GM18868 (cell line): ENCODE measurements at regions not wholly inside any gene's neighbourhood (a gene's known extent, or its start where the extent isn't known, plus 50 kb on each side); places are given as distances from the start of the nearest gene placed in this dataset.
"Not testable (repeated sequence)": the region's sequence is repeated elsewhere in the genome, so short reads cannot be mapped to it uniquely, and the experiment has no call there.

Experiments used
- ATAC-seq: cut with Tn5 transposase; IDR thresholded peaks from one replicate; pipeline ENCODE4 v1.9.1; 2021; ENCODE audit warnings: mild to moderate bottlenecking, moderate library complexity; ENCODE audit not compliant: unreplicated experiment

DNA sequence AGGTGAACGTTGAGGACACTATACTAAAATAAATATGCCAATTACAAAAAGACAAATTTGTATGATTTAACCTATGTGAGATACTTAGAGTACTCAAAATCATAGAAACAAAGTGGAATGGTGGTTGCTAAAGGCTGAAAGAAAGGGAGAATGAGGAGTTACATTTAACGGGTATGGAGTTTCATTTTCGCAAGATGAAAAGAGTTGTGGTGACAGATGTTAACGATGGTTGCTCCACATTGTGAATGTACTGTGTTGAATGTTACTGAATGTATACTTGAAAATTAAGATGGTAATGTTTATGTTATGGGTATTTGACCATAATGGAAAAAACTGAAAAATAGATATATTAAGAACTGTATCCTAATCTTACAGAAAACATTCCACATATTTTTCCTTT, 51.3 kb upstream of the MOCS2 start:
- no peak for ATAC-seq

DNA sequence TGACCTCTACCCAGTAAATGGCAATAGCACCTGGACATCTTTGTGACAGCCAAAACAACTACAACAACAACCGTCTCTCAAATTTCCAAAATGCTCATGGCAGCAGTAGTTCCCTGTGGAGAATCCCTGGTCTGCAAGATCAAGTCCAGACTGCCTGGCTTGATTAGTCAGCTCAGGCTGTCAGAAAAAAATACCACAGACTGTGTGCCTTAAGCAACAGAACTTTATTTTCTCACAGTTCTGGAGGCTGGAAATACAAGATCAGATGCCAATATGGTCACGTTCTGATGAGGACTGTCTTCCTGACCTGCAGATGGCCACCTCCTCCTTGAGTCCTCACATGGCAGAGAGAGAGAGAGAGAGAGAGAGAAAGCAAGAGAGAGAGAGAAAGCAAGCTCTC, 52.3 kb upstream of the MOCS2 start:
- ATAC-seq: no peak

DNA sequence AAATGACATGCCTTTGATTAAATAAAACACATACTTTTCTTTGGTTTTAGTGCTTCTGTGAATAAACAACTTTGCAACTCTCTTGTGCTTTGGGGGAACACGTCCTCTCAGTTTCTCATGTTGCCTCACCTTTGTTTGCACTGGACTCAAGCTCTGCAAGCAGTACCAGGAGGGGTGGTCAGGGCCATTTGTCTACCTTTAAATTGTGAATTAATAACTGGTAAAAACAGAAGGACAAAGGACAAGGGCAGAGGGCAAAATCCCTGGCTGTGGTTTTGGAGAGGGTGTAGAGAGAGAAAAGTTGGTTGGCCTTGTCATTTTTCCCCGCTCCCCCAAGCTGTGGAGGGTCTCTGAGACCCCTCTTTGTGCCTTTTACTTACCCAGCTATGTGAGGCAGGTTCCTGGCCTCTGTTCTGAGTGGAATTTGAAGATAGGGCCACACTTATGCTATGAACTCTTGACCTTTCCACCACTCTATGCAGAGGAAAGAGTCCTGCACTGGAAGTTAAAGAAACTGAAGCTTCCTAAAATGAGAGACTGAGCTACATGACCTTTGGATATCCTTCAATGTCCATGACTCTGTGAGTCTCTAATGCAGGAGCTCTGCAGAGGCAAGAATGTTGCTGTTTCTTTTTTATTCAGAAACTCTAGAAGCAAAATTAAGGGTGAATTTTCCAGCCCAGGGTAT, 55.1 kb upstream of the MOCS2 start:
- ATAC-seq: no peak

DNA sequence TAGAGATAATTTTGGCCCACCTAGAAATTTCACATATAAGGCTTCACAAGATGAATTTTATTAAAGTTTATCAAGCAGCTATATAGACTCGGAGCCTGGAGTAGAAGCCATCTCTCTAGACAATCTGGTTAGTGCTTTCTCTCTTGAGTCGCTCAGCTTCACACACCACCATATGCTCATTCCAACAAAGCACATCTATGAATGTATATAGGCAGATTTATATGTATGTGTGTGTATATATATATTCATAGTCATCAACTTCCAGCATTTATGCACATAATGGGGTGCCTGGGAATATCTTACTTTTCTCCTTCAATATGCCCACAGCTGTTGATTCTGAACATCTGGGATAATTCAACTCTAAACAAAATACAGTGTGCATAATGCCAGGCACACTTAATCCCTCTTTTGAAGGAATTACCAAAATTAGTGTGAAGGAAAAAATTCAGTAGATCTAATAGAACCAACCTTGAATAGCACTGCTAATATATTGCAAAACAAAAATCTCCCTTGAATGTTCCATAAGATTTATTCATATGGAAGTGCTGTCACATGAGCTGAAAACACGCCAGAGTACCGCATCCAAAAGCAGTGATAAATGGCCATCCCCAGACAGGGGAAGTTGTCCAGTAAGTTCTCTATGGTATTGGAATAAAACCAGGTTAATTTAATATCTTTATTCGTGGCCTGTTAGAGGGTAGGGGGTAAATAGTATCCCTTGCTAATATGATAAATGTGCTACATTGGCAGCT, 56.0 kb upstream of the MOCS2 start:
- ATAC-seq: no peak

DNA sequence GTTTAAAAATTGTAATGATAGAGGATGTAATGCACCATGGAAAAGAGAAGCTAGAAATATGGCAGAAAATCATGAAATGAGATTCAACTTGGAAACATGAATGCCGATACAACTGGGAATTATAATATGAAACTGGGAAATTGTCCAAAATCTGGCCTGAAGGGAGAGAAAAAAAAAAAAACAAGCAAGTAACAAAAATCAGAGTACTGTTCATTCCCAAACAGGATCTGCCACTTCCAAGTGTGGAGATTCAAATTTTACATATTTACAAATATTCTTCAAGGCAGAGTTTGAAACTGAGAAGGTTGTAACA, 56.6 kb upstream of the MOCS2 start:
- no peak for ATAC-seq

DNA sequence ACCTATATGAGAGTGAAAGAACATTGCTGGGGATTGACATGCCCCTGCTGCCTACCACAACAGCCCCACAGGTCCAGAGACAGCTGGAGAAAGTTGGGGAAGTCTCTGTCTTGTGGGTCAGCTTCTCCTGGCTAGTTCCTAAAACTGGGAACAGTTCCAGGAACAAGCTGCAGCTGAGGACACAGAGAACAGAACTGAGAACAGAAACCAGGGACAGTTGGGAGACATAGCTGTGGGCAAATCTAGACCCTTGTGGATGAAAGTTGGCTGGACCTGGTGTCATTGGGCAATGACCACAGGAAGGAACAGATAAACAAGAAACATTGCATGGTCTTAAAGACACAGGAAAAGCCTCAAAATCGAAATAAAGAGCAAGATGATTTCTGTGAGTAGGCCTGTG, 58.3 kb upstream of the MOCS2 start:
- ATAC-seq: no peak

DNA sequence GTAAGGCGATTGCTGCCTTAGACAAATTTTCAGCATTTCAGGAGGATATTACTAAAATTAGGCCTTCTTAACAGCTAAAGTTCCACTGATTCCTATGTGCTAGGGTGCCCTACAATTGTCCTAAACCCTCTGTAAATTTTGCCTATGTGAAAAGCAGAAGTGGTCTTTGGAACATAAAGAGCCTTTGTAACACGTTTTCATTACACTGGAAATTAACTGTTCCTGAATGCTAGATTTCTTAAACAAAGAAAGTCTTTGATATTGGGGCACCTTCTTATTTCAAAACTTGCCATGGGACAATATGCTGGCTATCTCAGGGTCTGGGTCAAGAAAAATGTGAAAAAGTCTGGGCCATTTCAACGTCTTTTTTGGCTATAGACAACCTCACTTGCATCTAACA, 60.4 kb upstream of the MOCS2 start:
- no peak for ATAC-seq

DNA sequence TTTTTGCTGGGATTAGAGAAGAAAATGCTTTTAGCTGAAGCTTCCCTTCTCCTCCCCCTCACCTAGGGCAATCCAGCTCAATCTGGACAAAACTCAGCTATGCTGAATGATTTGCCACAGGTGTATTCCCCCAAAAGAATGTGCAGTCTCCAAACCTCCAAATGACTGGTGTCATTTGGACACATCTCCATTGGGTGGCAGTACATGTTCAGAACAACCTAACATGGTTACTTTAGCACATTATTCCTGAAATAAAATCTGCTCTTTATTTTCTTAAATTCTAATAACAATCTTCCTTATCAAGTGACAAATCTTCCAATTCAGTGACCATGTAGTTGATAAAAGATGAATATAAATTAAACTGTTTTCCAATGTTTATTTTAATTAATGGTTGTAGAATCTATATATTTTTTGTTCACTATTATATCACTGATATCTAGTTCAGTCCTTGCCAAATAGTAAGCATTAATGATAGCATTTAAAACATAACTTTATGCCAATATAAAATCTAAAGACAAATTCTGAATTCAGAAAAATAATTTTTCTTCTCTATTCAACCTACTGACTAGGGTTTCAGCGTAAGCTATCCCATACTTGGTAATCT, 61.3 kb upstream of the MOCS2 start:
- ATAC-seq: peak; percentile 92

DNA sequence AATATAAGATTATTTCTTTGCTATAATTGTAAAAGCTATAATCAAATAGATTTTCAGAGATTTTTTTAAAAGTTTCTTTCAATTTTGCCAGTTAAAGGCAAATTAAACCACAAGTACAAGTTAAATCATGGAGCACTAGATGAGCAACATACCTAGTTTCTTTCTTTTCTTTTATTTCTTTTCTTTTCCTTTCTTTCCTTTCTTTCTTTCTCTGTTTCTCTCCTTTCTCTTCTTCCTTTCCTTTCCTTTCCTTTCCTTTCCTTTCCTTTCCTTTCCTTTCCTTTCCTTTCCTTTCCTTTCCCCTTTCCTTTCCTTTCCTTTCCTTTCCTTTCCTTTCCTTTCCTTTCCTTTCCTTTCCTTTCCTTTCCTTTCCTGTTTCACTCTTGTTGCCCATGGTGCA, 62.5 kb upstream of the MOCS2 start:
- not testable (repeated sequence) for ATAC-seq

DNA sequence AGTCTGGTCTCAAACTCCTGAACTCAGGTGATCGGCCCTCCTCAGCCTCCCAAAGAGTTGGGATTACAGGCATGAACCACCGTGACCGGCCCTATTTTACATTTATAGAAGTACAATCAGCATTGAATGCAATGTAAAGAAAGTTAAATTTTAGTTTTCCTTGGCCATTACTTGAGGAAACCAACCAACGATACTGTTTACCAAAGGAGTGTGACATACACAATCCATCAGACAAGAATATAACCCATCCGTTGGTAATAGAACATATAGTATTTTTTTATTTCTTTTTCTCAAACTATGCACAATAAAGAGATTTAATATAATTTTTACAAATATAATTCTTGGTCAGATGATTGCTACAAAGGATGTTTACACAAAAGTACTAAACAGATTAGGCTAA, 63.1 kb upstream of the MOCS2 start:
- no peak for ATAC-seq

DNA sequence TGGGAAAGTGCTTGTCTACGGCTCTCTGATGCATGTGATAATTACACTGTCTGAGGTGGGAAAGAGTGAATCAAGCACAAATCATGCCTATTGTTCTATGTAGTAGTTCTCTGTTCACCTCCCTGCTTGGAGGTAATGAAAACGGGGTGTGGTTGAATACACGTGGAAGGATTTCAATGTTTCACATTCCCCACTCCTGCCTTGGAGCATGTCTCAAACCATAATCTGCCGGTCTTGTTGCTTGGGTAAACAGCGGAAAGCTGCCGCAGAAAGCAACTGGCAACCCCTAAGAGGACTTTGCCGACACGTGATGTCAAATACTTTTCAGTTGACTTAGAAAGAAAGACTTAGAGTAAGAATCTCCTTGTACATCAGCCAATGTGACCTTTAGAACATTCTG, 63.5 kb upstream of the MOCS2 start:
- ATAC-seq: no peak

DNA sequence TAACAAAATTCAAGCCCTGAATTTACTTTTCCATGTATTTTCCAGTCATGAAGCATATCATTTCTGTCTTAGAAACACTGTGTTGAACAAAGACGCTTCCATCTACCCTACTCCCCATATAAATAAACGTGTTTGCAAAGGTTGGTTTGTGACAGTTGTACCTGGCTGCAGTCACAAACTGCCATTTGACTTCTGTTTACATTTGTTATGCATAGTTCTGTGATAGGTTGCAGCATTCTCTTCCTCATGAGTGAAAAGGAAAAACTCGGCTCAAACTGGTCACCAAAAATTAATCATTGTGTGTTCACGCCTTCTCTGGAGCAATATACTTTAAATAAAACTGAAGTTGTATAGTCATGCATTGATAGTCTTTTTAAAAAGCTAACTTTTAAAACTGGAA, 69.3 kb upstream of the MOCS2 start:
- no peak for ATAC-seq

DNA sequence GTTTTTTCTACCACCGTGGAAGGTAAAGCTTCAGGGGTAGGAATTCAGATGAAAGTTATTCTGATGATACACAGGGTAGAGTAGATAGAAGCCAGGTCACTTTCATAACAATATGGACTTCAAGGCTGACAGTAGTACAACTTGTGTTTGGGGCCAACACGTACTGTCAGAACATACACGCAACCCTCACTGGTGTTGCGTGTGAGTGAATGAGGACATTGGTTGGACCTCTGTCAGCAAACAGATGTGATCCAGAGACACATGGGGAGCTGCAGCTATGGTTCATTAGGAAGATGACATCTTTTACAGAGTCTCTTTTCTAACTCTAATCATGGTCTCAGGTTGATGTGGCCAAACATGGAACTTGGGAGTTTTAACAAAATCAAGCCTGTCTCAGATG, 70.1 kb upstream of the MOCS2 start:
- ATAC-seq: no peak

DNA sequence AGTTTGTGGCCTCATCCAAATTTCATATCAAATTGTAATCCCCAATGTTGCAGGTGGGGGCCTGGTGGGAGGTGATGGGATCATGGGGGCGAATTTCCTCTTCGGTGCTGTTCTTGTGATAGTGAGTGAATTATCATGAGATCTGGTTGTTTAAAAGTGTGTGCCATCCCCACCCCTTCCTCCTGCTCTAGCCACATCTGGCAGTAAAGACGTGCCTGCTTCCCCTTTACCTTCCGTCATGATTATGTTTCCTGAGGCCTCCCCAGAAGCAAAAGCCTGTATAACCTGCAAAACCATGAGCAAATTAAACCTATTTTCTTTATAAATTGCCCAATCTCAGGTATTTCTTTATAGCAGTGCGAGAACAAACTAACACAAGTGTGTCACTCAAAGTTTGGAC, 71.0 kb upstream of the MOCS2 start:
- ATAC-seq: no peak

DNA sequence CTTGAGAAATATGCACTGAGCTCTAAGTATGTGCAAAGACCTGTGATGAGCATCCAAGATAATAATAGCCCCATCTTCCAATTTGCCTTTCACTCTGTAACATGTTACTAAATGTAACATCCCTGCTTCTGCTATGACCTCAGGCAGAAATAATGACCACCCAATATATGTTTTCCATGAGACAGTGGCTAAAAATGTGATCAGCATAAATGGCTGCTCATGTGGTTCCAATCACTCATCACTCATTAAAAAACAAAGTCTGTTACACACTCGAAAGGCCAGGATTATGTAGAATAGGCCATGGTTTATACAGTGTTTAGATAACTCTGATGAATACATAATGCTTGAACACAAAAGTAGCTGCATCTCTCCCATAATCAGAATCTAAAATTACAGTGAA, 71.4 kb upstream of the MOCS2 start:
- ATAC-seq: no peak

DNA sequence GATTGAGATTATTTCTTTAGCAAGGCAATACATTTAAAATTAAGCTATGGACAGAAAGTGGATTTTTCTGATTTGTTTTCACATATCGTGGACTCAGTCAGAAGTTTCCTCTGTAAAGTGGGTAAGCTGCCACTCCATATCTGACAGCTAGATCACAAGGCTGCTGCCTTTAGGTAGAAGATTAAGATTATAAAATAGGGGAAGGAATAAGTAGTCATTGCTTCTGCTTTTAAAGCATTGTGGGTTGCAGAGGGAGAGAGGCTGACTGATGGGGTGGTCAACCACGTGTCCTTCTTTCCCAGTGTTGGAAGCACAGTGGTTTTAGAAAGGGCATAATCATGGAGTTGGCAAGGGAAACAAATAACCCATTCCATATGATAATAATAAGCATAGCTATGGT, 74.3 kb upstream of the MOCS2 start:
- ATAC-seq: no peak

DNA sequence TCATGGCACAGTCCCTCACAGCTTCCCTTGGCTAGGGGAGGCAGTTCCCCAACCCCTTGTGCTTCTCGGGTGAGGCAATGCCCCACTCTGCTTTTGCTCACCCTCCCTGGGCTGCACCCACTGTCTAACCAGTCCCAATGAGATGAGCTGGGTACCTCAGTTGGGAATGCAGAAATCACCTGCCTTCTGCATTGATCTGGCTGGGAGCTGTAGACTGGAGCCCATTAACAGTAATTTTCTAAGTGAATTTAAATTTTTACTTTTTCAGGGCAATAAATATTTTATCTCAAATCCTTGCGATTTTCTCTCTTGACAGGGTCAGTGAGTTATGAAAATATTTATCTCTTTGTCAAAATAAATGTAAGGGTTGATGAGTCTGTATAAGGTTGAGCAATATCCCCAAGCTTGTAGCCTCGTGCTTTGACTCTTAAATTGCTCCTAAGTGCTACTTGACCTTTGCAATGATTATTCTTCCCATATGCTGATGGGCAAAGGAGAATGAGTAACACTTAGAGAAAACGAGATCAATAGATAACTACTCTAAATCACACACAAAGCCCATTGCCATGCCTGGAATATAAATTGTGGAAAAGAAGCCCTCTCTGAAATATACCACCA, 82.1 kb upstream of the MOCS2 start:
- no peak for ATAC-seq

DNA sequence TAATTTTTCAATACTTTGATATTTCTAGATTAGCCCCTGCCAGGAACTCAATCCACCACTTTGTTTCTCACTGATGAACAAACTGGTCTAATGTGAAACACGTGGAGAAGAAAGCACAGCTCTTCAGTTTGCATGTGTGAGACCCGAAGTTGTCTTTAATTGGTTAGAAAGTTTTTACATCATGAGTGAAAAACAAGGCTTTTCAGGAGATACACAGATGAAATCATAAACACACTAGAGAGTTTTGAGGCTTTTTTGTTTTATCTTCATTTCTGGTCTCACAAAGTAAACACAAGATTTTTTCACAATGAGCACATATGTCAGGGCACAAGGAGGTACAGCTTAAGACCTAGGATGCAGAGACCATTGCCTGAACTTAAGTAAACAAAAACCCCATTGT, 84.5 kb upstream of the MOCS2 start:
- no peak for ATAC-seq

DNA sequence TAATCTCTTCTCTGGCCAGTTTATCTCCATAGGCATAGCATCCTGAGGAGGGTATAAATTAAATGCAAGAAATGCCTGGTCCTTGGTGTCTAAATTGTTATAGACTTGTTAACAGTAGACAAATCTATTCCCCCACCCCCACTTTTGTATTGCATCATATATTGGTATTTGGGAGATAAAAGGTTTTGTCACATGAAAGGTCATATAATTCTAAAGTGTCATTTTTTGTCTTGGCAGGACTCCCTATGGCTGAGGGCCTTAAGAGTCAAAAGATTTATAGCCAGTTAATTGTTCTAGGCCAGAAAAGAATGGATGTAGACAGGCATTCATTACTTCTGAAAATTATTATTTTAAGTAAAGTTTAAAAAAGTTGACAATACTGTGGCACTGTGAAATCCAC, 90.3 kb upstream of the MOCS2 start:
- no peak for ATAC-seq

DNA sequence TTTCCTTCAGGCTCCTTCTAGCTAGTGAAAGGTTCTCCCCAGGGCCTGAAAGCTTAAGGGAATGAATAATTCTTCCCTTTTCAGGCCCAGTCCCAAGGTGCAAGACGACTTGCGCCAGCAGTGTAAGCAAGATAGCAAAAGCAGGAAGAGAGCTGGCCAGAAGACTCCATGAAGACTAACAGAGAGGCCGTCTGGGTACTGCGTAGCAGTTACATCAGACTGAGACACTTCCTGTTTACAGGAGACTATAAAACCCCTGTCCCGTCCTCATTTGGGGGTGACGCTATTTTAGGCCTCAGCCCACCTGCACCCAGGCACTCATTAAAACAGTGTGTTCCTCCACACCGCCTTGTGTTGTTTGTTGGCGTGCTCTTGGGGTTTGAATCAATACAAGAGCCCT, 90.7 kb upstream of the MOCS2 start:
- ATAC-seq: no peak

DNA sequence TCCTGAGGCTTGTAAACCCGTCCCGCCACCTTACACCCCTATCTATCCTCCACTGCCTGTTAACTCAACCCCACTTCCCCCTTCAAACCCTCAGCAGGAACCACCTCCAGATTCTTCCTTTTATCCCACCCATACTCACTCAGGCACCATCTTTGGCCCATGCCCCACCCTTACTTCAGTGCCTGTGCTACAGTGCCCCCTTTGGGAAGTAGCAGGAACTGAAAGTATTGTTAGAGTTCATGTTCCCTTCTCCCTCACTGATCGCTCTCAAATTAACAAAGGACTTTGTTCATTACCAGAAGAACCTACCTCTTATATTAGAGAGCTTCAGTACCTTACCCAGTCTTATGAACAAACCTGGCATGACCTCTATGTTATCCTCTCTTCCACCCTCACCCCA, 92.2 kb upstream of the MOCS2 start:
- ATAC-seq: no peak

DNA sequence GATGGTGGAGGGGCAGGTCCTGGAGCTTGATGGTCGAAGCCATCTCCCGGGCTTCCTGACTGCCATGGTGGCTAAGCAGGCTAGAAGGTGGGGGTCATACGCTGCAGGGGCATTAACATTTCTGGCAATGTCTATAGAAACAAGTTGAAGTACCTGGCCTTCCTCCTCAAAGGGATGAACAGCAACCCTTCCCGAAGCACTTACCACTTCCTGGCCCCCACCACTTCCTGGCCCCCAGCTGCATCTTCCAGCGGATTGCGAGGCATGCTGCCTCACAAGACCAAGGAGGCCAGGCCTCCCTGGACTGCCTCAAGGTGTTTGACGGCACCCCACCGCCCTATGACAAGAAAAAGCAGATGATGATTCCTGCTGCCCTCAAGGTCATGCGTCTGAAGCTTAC, 97.0 kb upstream of the MOCS2 start:
- ATAC-seq: no peak
